NCI-H1092 treated with DMSO at 0.1 percent for 48 hours (cell line): ENCODE measurements at regions not wholly inside any gene's neighbourhood (a gene's known extent, or its start where the extent isn't known, plus 50 kb on each side); places are given as distances from the start of the nearest gene placed in this dataset.
A peak's percentile ranks its signal among the peaks of the same experiment; 100 is the strongest.

Experiments used
- DNase-seq: peaks from one replicate; lab custom pipeline; 2025; lab: John Stamatoyannopoulos, UW

DNA sequence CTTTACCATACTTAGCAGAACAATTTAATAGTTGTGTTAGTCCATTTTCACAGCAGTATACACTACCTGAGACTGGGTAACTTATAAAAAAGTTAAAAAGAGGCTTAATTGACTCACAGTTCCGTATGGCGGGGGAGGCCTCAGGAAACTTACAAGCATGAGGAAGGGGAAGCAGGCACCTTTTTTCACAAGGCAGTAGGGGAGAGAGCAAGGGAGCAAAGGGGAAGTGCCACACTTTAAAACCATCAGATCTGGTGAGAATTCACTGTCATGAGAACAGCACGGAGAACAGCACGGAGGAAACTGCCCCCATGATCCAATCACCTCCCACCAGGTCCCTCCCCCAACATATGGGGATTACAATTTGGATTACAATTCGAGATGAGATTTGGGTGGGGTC is 269.9 kb downstream of the MTRR start:
- no peak for DNase-seq

DNA sequence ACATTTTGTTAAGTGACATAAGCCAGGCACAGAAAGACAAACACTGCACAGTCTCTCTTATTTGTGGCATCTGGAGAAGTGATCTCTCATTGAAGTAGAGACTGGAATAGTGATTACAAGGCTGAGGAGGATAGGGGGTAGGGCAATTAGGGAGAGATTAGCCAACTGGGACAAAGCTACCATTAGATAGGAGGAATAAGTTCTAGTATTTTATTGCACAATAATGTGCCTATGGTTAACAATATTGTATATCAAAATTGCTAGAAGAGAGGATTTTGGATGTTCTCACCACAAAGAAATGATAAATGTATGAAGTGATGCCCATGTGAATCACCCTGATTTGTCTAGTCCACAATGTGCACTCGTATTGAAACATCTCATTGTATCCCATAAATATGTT is 281.8 kb downstream of the MTRR start:
- DNase-seq = no peak

DNA sequence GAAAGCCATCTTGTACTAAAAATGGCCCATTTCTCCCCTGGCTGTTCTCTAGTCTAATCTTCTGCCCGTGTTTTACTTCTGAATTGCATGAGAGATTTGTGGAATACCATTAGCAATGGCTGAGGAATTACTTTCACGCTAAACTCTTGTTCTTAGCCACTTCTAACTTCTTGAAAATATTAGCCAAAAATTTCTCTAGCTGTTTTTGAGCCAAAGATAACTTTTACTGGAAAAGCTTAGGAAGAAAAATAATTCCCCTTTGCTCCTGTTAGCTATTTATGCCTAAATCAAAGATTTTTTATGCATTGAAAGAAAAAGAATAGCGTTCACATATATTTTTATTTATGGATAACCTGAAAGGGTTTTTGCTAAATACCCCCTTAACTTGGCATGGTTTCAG is 287.8 kb downstream of the MTRR start:
- DNase-seq = no peak

DNA sequence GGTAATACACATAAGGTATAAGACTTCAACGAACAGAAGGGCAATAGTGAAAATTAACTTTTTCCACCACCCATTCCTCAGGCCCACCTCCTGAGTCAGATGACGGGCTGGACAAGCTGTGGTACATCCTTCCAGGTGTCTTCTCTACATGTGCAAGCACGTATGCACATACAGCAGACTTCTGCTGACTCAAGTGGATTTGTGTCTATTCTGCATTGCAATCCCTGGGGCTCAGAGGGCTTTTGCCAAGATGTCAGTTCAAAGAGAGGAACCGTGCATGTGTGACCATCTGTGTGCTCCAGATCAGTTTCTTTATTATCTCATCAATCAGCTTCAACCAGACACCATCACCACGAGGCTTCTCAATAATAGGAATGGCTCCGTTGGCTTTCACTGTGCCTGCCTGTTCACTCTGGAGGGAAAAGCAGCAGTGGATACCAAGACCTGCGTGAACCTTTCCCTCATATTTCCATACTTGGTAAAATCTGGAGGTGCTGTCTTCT is 288.4 kb downstream of the MTRR start:
- no peak for DNase-seq

DNA sequence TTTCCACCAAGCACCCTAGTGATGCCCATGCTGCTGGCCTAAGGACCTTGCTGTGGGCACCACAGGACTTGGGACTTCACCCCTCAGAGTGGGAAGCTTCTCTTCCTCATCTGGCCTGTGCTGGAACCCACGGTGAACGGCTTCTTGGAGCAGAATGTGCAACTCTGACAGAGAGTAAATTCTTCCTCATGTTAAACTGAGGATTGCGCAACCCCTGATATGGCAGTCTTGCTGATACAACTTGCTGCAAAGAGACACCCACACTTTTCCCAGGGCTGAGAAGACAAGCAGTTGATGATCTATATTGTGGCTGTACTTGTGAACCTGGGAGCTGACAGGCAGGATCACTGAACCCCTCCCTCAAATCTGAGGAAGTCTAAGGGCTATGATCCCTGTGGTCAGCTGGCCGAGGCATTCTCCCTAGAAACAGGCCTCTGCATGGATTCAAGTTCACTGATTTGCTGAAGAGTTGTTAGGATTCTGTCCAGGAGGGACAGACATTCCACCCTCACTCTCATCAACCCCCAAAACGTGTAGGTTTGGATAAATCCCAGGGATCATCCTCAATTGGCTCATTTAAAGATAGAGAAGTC is 307.2 kb downstream of the MTRR start:
- DNase-seq = no peak

DNA sequence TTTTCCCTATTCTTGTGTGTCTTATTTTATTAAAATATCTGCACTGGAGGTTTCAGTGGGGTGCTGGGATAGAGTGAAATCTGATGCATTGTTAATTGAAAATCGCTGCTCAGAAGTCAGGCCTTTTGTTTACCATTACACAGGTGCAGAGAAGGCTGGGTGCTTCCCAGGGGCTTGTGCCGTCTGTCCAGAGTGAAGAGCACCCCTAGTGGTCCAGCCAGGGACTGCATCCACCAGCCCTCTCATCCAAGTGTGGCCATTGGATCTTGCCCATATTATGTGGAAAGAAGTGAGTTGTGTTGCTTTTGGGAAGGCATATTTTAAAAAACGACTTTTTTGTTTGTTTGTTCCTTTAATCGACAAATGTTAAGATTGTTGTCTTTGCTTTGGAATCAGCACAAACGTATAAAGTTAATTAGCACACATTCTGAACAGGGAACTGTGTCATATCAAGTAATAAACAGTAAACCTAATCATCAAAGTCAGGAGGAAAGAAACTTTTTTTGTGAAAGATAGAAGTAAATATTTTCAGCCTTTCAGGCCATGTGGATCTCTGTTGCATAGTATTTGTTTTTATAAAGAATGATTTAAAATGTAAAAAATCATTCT is 315.6 kb downstream of the MTRR start:
- DNase-seq = peak; percentile 11

DNA sequence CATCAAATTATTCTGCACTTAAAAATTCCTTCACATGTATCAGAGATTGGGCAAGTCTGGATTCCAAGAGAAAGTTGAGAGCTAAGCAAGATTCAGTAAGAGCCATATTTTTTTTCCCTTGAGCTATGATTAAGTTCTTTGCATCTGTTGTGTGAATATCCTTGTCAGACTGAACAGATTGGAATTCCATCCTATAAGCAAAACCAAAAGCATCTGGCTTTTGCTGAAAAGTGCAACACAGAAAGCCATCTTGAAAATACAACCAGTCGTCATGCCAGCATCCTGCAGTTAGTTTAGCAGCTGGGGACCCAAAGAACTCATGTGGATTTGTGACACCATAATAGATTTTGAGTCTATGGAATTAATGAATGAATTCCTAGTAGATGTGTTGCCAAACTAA is 316.9 kb downstream of the MTRR start:
- no peak for DNase-seq

DNA sequence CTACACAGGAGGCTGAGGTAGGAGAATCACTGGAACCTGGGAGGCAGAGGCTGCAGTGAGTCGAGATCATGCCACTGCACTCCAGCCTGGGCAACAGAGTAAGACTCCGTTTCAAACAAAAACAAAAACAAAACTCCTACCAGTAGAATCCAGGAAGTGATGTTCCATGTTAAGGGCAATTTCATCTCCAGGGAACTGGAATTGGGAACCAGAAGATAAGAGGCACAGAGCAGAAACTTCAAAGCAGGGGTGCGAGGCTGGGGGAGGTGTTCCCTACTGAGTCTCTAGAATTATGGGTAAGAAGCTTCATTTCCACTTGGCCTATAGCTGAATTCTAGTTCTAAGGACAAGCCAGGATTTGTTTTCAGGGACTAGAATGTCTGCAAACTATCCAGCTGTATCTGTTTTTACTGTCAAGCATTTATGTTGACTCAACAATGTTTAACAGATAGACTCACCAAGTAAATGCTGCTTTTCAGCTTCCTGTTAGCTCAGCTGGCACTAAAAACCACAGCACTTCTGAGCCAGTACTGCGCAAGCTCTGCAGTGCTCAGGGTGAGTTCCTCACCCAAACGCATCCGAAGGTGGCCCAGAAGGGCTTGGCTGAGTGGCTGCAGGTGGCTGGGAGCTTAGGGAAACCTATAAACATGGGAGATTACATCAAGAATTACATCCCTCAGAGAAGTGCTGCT is 320.1 kb downstream of the MTRR start:
- peak; percentile 81 for DNase-seq

DNA sequence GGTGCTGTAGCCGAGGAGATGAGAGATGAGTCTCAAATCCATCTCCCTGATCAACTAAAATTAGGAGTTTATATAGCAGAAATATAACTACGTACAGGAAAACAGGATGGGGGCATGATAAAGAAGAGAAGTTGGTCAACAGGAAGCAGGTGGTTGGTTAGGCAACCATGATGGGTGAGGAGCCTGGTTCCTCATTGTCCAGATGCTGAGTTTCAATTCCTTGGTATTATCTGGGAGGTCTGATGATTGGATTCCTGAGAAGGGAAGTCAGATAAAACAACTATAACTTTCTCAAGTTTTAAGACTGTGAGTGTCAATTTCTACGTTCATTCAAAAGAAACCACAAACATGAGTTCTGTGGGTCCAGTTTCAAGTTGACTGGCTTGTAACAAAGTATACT is 323.9 kb downstream of the MTRR start:
- DNase-seq = no peak

DNA sequence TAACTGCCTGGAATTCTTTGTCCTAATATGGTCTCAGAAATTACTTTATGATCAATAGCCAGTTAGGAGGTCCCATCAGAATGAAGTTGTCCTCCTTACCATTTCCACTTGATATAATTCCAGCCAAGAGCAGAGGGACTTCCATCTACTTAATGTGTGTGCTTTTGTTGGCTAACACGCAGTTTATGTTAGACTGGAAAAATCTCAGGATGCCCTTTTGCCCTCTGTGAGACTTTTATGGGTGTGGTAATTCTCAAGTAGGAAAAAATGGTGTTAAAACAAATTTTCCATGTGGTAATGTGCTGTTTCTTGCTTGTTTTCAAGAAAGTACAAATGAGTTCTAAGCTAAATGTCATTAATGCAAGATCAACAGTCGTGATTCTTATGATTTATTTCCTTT is 327.1 kb downstream of the MTRR start:
- DNase-seq = no peak

DNA sequence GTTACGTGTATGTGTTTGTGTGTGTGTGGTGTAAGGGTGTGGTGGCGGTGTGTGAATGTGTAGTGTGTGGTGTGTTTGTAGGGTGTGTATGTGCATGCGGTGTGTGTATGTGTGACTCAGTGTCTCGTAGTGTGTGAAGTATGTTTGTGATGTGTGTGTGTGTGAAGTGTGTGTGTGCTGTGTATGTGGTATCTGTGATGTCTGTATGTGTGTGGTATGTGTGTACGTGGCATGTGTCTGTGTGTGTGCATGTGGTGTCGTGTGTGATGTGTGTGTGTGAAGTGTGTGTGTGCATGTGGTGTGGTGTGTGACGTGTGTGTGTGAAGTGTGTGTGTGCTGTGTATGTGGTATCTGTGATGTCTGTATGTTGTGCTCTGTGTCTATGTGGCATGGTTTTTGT is 339.4 kb downstream of the MTRR start:
- DNase-seq = no peak

DNA sequence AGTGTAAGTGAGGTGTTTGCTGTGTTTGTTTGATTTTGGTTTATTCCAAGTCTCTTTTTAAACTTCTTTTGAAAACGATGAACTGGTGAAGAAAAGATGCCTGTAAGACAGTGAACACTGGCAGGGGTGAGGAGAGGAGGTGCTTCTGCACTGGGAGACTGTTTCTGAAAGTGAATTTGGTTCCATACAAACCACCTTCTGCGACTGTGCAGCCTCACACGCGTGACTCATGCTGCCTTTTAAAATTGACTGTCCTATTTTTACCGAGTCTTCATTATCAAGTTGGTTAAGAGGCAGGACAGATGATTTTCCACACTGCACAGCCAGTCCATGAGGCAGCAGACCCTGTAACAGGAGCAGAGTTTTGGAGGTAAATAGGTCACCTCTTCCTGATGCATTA is 340.6 kb downstream of the MTRR start:
- DNase-seq = no peak

DNA sequence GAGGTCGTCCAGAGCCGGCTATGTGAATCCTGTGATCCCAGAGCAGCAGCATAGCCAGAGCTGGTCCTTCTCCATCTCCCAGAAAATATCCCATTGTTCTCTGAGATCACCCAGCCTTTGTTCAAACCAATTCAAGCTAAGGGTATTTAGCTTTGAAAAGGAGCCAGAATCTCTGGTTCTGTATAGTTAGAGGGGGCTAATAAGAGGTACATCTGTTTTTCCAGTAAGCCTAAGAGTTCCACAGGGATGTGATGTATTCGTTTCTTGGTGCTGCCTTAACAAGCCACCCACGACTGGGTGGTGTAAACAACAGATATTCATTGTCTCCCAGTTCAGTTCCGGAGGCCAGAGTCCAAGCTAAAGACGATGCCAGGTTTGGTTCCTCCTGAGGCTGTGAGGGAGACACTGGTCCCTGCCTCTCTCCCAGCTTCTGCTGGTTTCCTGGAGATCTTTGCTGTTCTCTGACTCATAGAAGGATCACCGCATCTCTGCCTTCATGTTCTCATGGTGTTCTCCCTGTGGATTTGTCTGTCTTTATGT is 344.8 kb downstream of the MTRR start:
- no peak for DNase-seq

DNA sequence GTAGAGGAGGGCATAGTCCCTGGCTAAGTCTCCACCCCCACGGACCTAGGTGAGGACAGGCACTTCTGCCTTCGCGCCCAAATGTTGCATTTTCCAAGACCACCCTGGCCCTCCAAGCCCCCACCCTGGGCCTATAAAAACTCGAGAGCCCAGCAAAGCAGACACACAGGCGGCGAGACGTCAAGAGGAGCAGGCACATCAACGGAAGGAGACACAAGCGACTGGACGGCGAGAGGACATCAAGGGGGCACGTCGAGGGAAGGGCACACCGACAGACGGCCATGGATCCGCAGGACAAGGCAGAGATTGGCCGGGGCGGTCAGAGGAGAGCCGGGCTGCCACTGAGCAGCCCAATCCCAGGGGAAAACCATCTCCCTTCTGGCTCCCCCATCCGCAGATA is 348.0 kb downstream of the MTRR start:
- no peak for DNase-seq

DNA sequence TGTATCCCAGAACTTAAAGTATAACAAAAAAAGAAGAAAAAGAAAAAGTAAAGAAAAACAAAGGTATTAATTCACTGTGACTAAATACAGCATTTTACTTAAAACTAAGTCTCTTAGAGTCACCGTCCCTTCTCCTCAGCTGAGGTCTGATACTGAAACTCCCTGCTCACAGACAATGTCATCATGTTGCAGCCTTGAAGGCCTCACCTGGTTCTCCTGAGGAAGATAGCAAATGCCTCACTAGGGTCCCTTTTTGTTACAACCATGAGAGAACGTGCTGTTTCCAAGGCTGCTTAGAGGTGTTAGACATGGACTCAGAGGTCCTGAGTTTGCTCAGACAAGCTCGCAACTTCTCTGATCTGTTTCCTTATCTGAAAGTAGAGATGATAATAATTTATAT is 357.2 kb downstream of the MTRR start:
- no peak for DNase-seq

DNA sequence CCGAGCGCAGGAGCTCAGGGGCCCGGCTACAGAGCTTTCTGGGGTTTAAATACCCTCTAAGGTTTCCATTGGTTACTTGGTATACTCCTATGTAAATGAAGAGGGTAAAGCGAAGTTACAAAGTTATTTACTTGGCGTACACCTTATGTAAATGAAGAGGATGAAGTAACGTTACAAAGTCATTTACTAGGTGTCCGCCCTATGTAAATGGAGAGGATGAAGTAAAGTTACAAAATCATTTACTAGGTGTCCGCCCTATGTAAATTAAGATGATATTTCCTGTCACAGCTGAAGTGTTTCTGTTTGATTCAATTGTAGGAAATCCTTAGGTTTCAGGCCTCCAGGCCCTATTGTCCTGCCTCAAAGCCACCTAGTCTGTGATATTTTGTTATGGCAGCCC is 358.2 kb downstream of the MTRR start:
- no peak for DNase-seq

DNA sequence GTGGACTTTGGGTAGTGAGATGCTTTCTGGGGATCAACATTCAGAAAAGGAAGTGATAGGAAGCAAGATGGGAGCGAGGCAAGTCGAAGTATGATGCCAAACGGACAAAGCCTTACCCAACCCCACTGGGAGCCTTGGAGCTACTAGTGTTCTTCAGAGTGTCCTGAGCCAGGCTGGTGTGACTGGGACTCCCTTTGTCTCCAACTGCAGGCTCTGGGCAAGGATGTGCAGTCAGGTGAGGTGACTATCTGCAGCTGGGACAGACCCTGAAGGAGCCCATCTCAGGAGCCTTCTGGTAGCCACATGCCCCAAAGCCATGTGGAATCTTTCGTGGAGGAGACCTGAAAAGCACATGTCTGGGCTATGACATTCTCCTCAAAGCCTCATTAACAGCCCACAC is 360.6 kb downstream of the MTRR start:
- no peak for DNase-seq

DNA sequence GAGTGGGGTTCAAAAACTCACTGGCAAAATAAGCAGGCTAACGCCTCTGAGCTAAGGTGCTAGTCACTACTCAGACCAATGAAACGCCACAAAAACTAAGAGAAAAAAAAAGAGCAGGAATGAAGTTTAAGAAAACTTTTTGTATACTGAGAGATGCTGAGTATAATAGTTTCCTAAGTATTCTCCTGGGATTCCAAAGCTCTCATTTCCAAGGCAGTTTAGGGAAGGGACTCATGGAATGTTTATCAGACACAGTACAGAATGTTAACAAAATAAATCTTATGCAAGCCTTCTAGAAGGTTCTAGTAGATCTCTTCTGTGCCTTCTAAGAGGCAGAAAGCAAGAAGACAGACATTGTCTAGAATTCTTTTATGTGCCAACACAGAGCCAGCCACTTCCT is 361.9 kb downstream of the MTRR start:
- DNase-seq = no peak

DNA sequence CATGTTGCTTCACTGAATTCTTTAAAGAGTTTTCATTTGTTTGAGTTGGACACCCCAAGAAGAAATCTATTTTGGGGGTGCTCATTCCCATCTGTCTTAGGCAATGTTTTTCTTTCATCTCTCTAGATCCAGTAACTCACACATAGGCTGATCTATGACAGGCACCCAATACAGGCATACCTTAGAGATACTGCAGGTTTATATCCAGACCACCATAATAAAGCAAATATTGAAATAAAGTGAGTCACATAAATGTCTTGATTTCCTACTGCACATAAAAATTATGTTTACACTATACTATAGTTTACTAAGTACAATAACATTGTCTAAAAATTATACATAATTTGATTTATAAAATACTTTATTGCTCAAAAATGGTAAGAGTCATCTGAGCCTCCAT is 364.5 kb downstream of the MTRR start:
- no peak for DNase-seq

DNA sequence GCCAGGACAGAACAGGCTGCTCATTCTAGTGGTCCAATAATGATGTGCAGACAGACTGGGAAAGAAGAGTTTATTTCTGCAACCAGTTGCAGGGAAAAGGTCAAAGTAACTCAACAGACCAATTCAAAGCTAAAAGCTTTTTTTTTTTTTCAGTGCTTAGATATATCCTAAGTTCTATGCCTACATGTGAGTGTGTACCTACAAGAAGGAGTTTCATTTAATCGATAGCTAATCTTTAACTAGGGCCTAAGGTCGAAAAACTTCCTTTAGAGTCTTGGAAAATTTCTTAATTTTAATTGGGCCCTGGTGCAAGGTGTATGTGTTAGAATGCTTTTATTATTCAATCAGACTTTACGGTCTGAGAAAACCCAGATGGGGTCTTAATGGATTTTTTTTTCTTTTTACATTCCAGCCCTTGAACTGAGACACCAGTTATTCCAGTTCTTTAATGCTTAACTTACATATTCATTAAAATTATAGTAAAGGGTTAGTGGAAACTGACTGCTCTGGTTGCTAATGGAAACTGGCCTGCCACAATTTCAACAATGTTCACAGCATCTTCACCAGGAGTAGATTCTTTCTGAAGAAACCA is 365.3 kb downstream of the MTRR start:
- no peak for DNase-seq

DNA sequence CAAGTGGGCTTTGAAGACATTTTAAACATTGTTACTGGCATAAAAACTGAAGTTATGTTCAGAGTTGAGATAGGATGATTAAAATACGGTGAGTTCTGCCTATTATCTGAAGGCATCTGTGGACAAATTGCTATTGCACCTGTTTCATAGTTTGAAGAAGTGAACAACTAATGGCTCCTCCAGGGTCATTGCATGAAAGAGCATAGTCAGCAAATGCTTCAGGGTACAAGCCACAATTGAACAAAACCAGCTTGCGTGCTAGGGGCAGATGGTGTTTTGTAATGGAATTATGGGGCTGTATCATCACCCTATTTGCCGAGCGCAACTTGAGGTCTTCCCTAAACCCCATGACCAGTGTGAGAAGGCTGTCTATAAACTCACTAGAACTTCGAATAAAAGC is 369.1 kb downstream of the MTRR start:
- DNase-seq = no peak

DNA sequence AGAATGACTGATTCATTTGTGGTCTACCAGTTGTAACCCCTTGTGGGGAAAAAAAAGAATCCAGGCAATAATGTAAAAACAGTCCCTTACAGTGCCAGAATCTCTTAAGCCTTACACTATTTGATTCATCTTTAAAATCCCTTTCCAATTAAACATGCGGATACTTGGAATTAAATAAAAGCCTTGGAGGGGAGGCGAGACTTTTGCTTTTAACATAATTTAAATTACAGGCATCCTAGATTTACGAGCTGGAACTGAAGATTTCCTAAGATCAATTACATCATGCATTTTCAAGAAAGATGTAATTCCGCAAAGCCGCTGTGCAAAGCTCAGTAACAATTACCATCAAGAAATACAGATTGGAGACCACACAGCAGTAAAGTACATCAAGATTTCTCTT is 370.2 kb downstream of the MTRR start:
- DNase-seq = no peak

DNA sequence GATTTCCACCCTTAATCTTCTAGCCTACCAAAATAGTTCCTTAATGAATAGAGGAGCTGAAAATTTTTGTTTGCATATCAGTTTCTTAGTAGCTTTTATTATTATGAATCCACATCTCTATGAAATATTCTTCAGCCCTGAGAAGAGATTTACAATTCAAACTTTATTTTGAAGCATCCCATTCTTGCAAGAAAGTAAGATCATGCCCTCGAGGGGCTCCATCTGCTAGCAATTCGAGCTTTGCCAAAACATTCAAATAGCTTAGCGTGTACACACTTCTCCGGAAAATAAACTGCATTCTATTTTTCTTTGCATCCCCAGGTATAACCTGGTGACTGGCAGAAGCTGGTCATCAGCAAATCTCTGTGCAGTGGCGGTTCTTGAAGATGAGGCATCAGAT is 370.7 kb downstream of the MTRR start:
- DNase-seq = no peak
